Psoas muscle (tissue), 7 donors: ENCODE measurements at regions not wholly inside any gene's neighbourhood (a gene's known extent, or its start where the extent isn't known, plus 50 kb on each side); places are given as distances from the start of the nearest gene placed in this dataset.

Source experiments
- ATAC-seq, 4 donors: fragments of 200-7000 bp; cut with Tn5 transposase; one replicate each; pipeline ENCODE4 v1.9.1; 2020; ENCODE audit warnings: moderate library complexity in 3 of 4, mild to moderate bottlenecking in 2 of 4
- DNase-seq, 2 donors: peaks; one replicate each; pipeline ENCODE4 v3.0.0-alpha.2; 2020
- H3K27ac ChIP-seq: fragments of 200-600 bp; one replicate; pipeline ENCODE4 v1.8.0; 2022
- H3K27me3 ChIP-seq, 3 donors: fragments of 200-600 bp in 1 of 3; one replicate each; pipeline versions ENCODE4 v1.6.1 to v1.8.0; 2013 to 2022; ENCODE audit warnings: low read length in 2 of 3, mild to moderate bottlenecking in 2 of 3, moderate library complexity in 1 of 3; ENCODE audit not compliant: insufficient read depth in 3 of 3
- H3K36me3 ChIP-seq, 2 donors: fragments of 200-600 bp in 1 of 2; one replicate each; pipeline versions ENCODE4 v1.6.1 to v1.8.0; 2013 to 2022; ENCODE audit warnings: low read depth in 1 of 2, mild to moderate bottlenecking in 1 of 2, moderate library complexity in 1 of 2; ENCODE audit not compliant: insufficient read depth in 1 of 2
- H3K4me1 ChIP-seq: fragments of 200-600 bp; one replicate; pipeline ENCODE4 v1.8.0; 2022
- H3K4me3 ChIP-seq: fragments of 200-600 bp; one replicate; pipeline ENCODE4 v1.8.0; 2022; ENCODE audit warnings: mild to moderate bottlenecking
- H3K9me3 ChIP-seq: fragments of 200-600 bp; one replicate; pipeline ENCODE4 v1.8.0; 2022
- CTCF ChIP-seq: fragments of 200-600 bp; IDR thresholded peaks from one replicate; pipeline ENCODE4 v1.8.0; 2022; ENCODE audit warnings: antibody characterized with exemption
- WGBS, 3 donors: extraction: QIAGEN DNeasy Blood & Tissue Kit; methylation state at CpG; one replicate each; pipeline versions ENCODE4 v1.1.6 to v1.1.7; 2013; 5-methylcytosine and 5-hydroxymethylcytosine counted together
- intact Hi-C, 2 donors: fragments of 100-400 bp; cut with DNase I; formaldehyde crosslinking; loops; one replicate each; pipeline versions ENCODE4 v1.11.0 to v1.14.2; 2022
- donor health status: healthy with polysubstance abuse.
- donor health status: DM: no; HTN: no; CAD: no; lungs with moderate emphysema.
- donor health status: Bipolar disorder and iron deficiency.
- donor health status: healthy.
- donor health status: DM: yes; HTN: yes; CAD: no.
- donor health status: DM: no; HTN: no; CAD: no.
- donor health status: DM: yes; HTN: yes; CAD: no.

- Histone ChIP-seq H3K9me3 (no peaks in the 10 kb centered on the region), H3K4me1 (no peaks in the 10 kb centered on the region), H3K27ac (no peak overlapping the region), H3K4me3 (no peak overlapping the region), H3K36me3 (no peaks in the 10 kb centered on the region), H3K27me3 (no peaks in the 10 kb centered on the region)
- TF ChIP-seq CTCF = no peak
- 71 to 81% (median 80%) methylated on average over 1 of the region's 1 CpG for WGBS, 3 donors
- intact Hi-C loops = no loop called here
- DNase-seq (no peak), ATAC-seq (no peak)
Measured at GRCh38 chr4:81346719-81347118, 125.0 kb downstream of the RASGEF1B start.

GRCh38 chr4:81343536-81343935, 128.2 kb downstream of the RASGEF1B start:
- H3K4me3 ChIP-seq = no peak overlapping the region
- DNase-seq (no peak), ATAC-seq (no peak)
- H3K4me1 ChIP-seq = no peaks in the 10 kb centered on the region
- H3K27me3 ChIP-seq = no peaks in the 10 kb centered on the region
- TF ChIP-seq CTCF = no peak
- WGBS, 3 donors = 79 to 81% (median 80%) methylated on average over 3 of the region's 3 CpGs
- H3K9me3 ChIP-seq = no peaks in the 10 kb centered on the region
- intact Hi-C loops = no loop called here
- no peak overlapping the region for H3K27ac ChIP-seq
- H3K36me3 ChIP-seq = no peaks in the 10 kb centered on the region

- intact Hi-C loops = no loop called here
- Histone ChIP-seq H3K27me3 (no peaks in the 10 kb centered on the region), H3K27ac (no peak overlapping the region), H3K4me1 (no peaks in the 10 kb centered on the region), H3K36me3 (no peaks in the 10 kb centered on the region), H3K9me3 (no peaks in the 10 kb centered on the region), H3K4me3 (no peak overlapping the region)
- 92 to 97% (median 96%) methylated on average over 1 of the region's 1 CpG for WGBS, 3 donors
- no peak for DNase-seq
- no peak for ATAC-seq
- no peak for TF ChIP-seq CTCF
Measured at GRCh38 chr4:81343046-81343445, 128.0 kb upstream of the PRKG2 start.

- intact Hi-C loops = no loop called here
- Histone ChIP-seq H3K9me3 (no peaks in the 10 kb centered on the region), H3K27me3 (peaks cover 0 to 3% (median 0%) of the 10 kb centered on the region in 3 donors), H3K4me3 (no peak overlapping the region), H3K36me3 (no peaks in the 10 kb centered on the region), H3K27ac (no peak overlapping the region), H3K4me1 (no peaks in the 10 kb centered on the region)
- no peak for DNase-seq
- no peak for ATAC-seq
- TF ChIP-seq CTCF = no peak
- 24 to 62% (median 28%) methylated on average over 1 of the region's 1 CpG for WGBS, 3 donors
Measured at GRCh38 chr4:81337211-81337610, 122.2 kb upstream of the PRKG2 start.

- ATAC-seq (no peak), DNase-seq (no peak)
- intact Hi-C loops = no loop called here
- TF ChIP-seq CTCF = no peak
- Histone ChIP-seq H3K4me3 (no peak overlapping the region), H3K36me3 (no peaks in the 10 kb centered on the region), H3K4me1 (no peaks in the 10 kb centered on the region), H3K27me3 (peaks cover 0 to 3% (median 0%) of the 10 kb centered on the region in 3 donors), H3K27ac (no peak overlapping the region), H3K9me3 (no peaks in the 10 kb centered on the region)
- 65 to 72% (median 68%) methylated on average over 5 of the region's 5 CpGs for WGBS, 3 donors
Measured at GRCh38 chr4:81335122-81335912, 120.3 kb upstream of the PRKG2 start.
